B cell (primary cell): ENCODE measurements at regions not wholly inside any gene's neighbourhood (a gene's known extent, or its start where the extent isn't known, plus 50 kb on each side); places are given as distances from the start of the nearest gene placed in this dataset.
"Not testable (repeated sequence)": the region's sequence is repeated elsewhere in the genome, so short reads cannot be mapped to it uniquely, and the experiment has no call there.

Experiments used
- ATAC-seq: fragments of 200-7000 bp; cut with Tn5 transposase; one replicate; pipeline ENCODE4 v1.10.0; 2021; ENCODE audit warnings: low read depth, mild to moderate bottlenecking, moderate number of reproducible peaks, moderate library complexity
- CTCF ChIA-PET: fragments of 350-600 bp; sonication (Branson Sonifier 250); formaldehyde crosslinking; loops from one replicate; lab custom pipeline; 2021; ENCODE audit warnings: antibody characterized with exemption, inconsistent platforms; lab: Charles Lee
- POLR2A ChIA-PET: fragments of 350-600 bp; sonication (Branson Sonifier 250); formaldehyde crosslinking; loops from one replicate; lab custom pipeline; 2021; ENCODE audit warnings: antibody characterized with exemption; lab: Charles Lee
- DNase-seq: peaks from one replicate; pipeline ENCODE4 v3.0.0; 2013
- H2AFZ ChIP-seq: 2 replicates; pipeline ENCODE4 v1.6.1; 2012; ENCODE audit warnings: mild to moderate bottlenecking, low read depth, low read length; ENCODE audit not compliant: insufficient read depth, poor library complexity, severe bottlenecking
- H3K27ac ChIP-seq, 2 donors: 1 replicate in 1 of 2; 2 replicates in 1 of 2; pipeline ENCODE4 v1.5.1; 2012 to 2013; ENCODE audit warnings: low read length in 2 of 2, mild to moderate bottlenecking in 2 of 2, moderate library complexity in 1 of 2
- H3K27me3 ChIP-seq, 4 experiments: fragments of 200-600 bp in 1 of 4; sonication (generic) in 1 of 4; replicated peaks in 1 of 4; 1 replicate in 2 of 4; 2 replicates in 2 of 4; pipeline versions ENCODE4 v1.6.1 to v1.7.0; 2013 to 2016; ENCODE audit warnings: low read length in 3 of 4, mild to moderate bottlenecking in 2 of 4, mixed read lengths in 1 of 4, moderate library complexity in 1 of 4; ENCODE audit not compliant: insufficient read depth in 4 of 4, control insufficient read depth in 3 of 4; ENCODE audit errors: control extremely low read depth in 1 of 4
- H3K36me3 ChIP-seq, 2 experiments: replicated peaks in 1 of 2; 1 replicate in 1 of 2; 2 replicates in 1 of 2; pipeline versions ENCODE4 v1.6.1 to v1.7.1; 2013; ENCODE audit warnings: low read length in 1 of 2; ENCODE audit not compliant: insufficient read depth in 2 of 2, control insufficient read depth in 1 of 2; ENCODE audit errors: control extremely low read depth in 1 of 2, extremely low read depth in 1 of 2
- H3K4me1 ChIP-seq, 2 donors: fragments of 200-600 bp in 1 of 2; sonication (generic) in 1 of 2; 1 replicate in 1 of 2; 2 replicates in 1 of 2; pipeline versions ENCODE4 v1.5.1 to v1.6.1; 2013 to 2017; ENCODE audit warnings: low read length in 2 of 2; ENCODE audit not compliant: control insufficient read depth in 2 of 2, insufficient read depth in 2 of 2
- H3K4me2 ChIP-seq: replicated peaks from 2 replicates; pipeline ENCODE3; 2012; ENCODE audit warnings: mild to moderate bottlenecking, low read depth, low read length; ENCODE audit not compliant: poor library complexity, severe bottlenecking
- H3K4me3 ChIP-seq, 5 experiments: fragments of 200-600 bp in 1 of 5; sonication (generic) in 1 of 5; 1 replicate in 3 of 5; 2 replicates in 2 of 5; pipeline versions ENCODE4 v1.5.1 to v1.7.0; 2011 to 2016; ENCODE audit warnings: low read length in 4 of 5, mild to moderate bottlenecking in 4 of 5, low read depth in 2 of 5, control low read depth in 1 of 5, moderate library complexity in 1 of 5; ENCODE audit not compliant: insufficient read depth in 1 of 5; ENCODE audit errors: control extremely low read depth in 1 of 5, extremely low read depth in 1 of 5
- H3K79me2 ChIP-seq: fragments of 200-600 bp; sonication (generic); one replicate; pipeline ENCODE4 v1.6.0; 2016; ENCODE audit warnings: low read length; ENCODE audit not compliant: control insufficient read depth, insufficient read depth
- H3K9ac ChIP-seq: fragments of 200-600 bp; sonication (generic); 2 replicates; pipeline ENCODE4 v1.6.1; 2017; ENCODE audit warnings: mild to moderate bottlenecking, low read length, moderate library complexity
- H3K9me3 ChIP-seq, 3 donors: one replicate each; pipeline versions ENCODE4 v1.6.1 to v1.7.1; 2013; ENCODE audit warnings: low read length in 2 of 3; ENCODE audit not compliant: control insufficient read depth in 2 of 3, insufficient read depth in 1 of 3; ENCODE audit errors: control extremely low read depth in 1 of 3
- H4K20me1 ChIP-seq: 2 replicates; pipeline ENCODE4 v1.6.0; 2012; ENCODE audit warnings: mild to moderate bottlenecking, low read length; ENCODE audit not compliant: insufficient read depth, control insufficient read depth, poor library complexity, severe bottlenecking
- H3K27ac Mint-ChIP-seq: one replicate; pipeline ENCODE4 v1.8.0; 2021; ENCODE audit warnings: mixed read lengths
- H3K27me3 Mint-ChIP-seq: one replicate; pipeline ENCODE4 v1.8.0; 2021; ENCODE audit warnings: mixed read lengths
- H3K4me1 Mint-ChIP-seq: one replicate; pipeline ENCODE4 v1.8.0; 2021; ENCODE audit warnings: mixed read lengths
- H3K4me3 Mint-ChIP-seq: one replicate; pipeline ENCODE4 v1.8.0; 2021; ENCODE audit warnings: mixed read lengths
- H3K9me3 Mint-ChIP-seq: one replicate; pipeline ENCODE4 v1.8.0; 2022; ENCODE audit warnings: mixed read lengths; ENCODE audit not compliant: insufficient read depth
- EZH2 ChIP-seq: IDR thresholded peaks from 2 replicates; pipeline ENCODE4 v1.6.1; 2012; ENCODE audit warnings: borderline replicate concordance, low read depth, mild to moderate bottlenecking, moderate library complexity, low read length; ENCODE audit not compliant: insufficient read depth, poor library complexity, severe bottlenecking
- WGBS: methylation state at CpG from one replicate; pipeline ENCODE4 v1.1.5; 2013; ENCODE audit warnings: missing lambda C conversion rate; ENCODE audit not compliant: insufficient coverage; 5-methylcytosine and 5-hydroxymethylcytosine counted together
- intact Hi-C: fragments of 100-400 bp; cut with micrococcal nuclease; formaldehyde crosslinking; loops from one replicate; pipeline ENCODE4 v1.10.0; 2022
- TF ChIP-seq, protein P1 (sequence below): fragments of 200-600 bp; IDR thresholded peaks from one replicate; pipeline ENCODE4 v1.8.0; 2022; ENCODE audit warnings: antibody characterized with exemption, mild to moderate bottlenecking

- H3K4me1 Mint-ChIP-seq, H4K20me1 ChIP-seq, ATAC-seq, DNase-seq, H3K4me2 ChIP-seq, H3K27me3 ChIP-seq, H3K36me3 ChIP-seq, H3K27ac Mint-ChIP-seq, CTCF ChIA-PET, H3K4me1 ChIP-seq, intact Hi-C loops, H3K4me3 ChIP-seq, POLR2A ChIA-PET, H3K27ac ChIP-seq, H3K79me2 ChIP-seq, H3K4me3 Mint-ChIP-seq, H3K9ac ChIP-seq, H3K27me3 Mint-ChIP-seq, H2AFZ ChIP-seq: not testable (repeated sequence)
- H3K9me3 ChIP-seq = peaks cover 0 to 19% (median 17%) of the 10 kb centered on the region in 3 donors
- 73% methylated on average over 3 of the region's 3 CpGs for WGBS
- peaks cover 18% of the 10 kb centered on the region for H3K9me3 Mint-ChIP-seq
These were observed 795.1 kb upstream of the VRK2 start for GRCh38 chr2:57251495-57251894.

GRCh38 chr2:57276408-57276807 is 770.2 kb upstream of the VRK2 start:
- H3K27me3 ChIP-seq, ATAC-seq, H3K4me1 Mint-ChIP-seq, POLR2A ChIA-PET, H3K27ac Mint-ChIP-seq, DNase-seq, CTCF ChIA-PET, H3K27ac ChIP-seq, H3K9me3 Mint-ChIP-seq, H3K4me2 ChIP-seq, H3K4me3 Mint-ChIP-seq, H3K79me2 ChIP-seq, H3K4me3 ChIP-seq, H3K4me1 ChIP-seq, H3K9ac ChIP-seq, H4K20me1 ChIP-seq, intact Hi-C loops, H2AFZ ChIP-seq, H3K9me3 ChIP-seq, H3K27me3 Mint-ChIP-seq, H3K36me3 ChIP-seq: not testable (repeated sequence)
- WGBS = 86% methylated on average over 4 of the region's 9 CpGs

DNA sequence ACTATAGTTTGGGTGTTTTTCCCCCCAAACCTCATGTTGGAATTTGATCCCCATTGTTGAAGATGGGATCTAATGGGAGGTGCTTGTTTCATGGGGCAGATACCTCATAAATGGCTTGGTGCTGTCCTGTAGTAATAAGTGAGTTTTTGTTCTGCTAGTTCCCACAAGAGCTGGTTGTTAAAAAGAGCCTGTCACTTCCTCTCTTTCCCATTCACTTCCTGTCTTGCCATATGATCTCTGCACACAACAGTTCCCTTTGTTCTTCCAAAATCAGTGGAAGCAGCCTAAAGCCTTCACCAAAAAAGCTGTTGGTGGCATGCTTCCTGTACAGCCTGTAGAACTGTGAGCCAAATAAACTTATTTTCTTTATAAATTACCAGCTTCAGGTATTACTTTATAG is 768.2 kb upstream of the VRK2 start:
- Histone ChIP-seq H3K27me3 (no peaks in the 10 kb centered on the region), H3K79me2 (no peaks in the 10 kb centered on the region), H4K20me1 (no peaks in the 10 kb centered on the region), H3K27ac (no peak overlapping the region), H3K4me3 (no peak overlapping the region), H2AFZ (no peak overlapping the region), H3K9me3 (peaks cover 0 to 8% (median 0%) of the 10 kb centered on the region in 3 donors), H3K4me2 (no peak overlapping the region), H3K9ac (no peak overlapping the region), H3K36me3 (no peaks in the 10 kb centered on the region), H3K4me1 (no peaks in the 10 kb centered on the region)
- TF ChIP-seq, protein P1, sequence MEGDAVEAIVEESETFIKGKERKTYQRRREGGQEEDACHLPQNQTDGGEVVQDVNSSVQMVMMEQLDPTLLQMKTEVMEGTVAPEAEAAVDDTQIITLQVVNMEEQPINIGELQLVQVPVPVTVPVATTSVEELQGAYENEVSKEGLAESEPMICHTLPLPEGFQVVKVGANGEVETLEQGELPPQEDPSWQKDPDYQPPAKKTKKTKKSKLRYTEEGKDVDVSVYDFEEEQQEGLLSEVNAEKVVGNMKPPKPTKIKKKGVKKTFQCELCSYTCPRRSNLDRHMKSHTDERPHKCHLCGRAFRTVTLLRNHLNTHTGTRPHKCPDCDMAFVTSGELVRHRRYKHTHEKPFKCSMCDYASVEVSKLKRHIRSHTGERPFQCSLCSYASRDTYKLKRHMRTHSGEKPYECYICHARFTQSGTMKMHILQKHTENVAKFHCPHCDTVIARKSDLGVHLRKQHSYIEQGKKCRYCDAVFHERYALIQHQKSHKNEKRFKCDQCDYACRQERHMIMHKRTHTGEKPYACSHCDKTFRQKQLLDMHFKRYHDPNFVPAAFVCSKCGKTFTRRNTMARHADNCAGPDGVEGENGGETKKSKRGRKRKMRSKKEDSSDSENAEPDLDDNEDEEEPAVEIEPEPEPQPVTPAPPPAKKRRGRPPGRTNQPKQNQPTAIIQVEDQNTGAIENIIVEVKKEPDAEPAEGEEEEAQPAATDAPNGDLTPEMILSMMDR = no peak
- TF ChIP-seq EZH2 = no peak
- Mint-ChIP-seq H3K27ac (no peak overlapping the region), H3K4me1 (no peaks in the 10 kb centered on the region), H3K4me3 (no peak overlapping the region), H3K27me3 (no peaks in the 10 kb centered on the region), H3K9me3 (peaks cover 8% of the 10 kb centered on the region)
- DNase-seq = no peak
- ChIA-PET POLR2A (no interaction called here), CTCF (no interaction called here)
- intact Hi-C loops = no loop called here
- ATAC-seq = no peak
